Calu3 (cell line): ENCODE measurements at regions not wholly inside any gene's neighbourhood (a gene's known extent, or its start where the extent isn't known, plus 50 kb on each side); places are given as distances from the start of the nearest gene placed in this dataset.

Experiments
- BruUV-seq: library from RNA; stranded (reverse); fragments of 400-500 nt; replicated peaks from 2 replicates; lab custom pipeline; 2021; lab: Mats Ljungman, UMichigan
- CTCF ChIA-PET: fragments of 300-600 bp; sonication (Branson Sonifier 250); formaldehyde crosslinking; loops from one replicate; lab custom pipeline; 2022; ENCODE audit warnings: antibody characterized with exemption; lab: Charles Lee
- DNase-seq: peaks from one replicate; pipeline ENCODE4 v3.0.0; 2022
- H3K27ac Mint-ChIP-seq: one replicate; pipeline ENCODE4 v1.8.0; 2022; ENCODE audit warnings: mixed read lengths; ENCODE audit not compliant: unreplicated experiment
- H3K27me3 Mint-ChIP-seq: one replicate; pipeline ENCODE4 v1.8.0; 2022; ENCODE audit warnings: mixed read lengths; ENCODE audit not compliant: unreplicated experiment
- H3K36me3 Mint-ChIP-seq: one replicate; pipeline ENCODE4 v1.8.0; 2022; ENCODE audit warnings: mild to moderate bottlenecking, moderate library complexity, mixed read lengths; ENCODE audit not compliant: insufficient read depth, unreplicated experiment
- H3K4me1 Mint-ChIP-seq: one replicate; pipeline ENCODE4 v1.8.0; 2022; ENCODE audit warnings: mild to moderate bottlenecking, low read depth, mixed read lengths; ENCODE audit not compliant: unreplicated experiment
- H3K4me3 Mint-ChIP-seq: one replicate; pipeline ENCODE4 v1.8.0; 2022; ENCODE audit warnings: mild to moderate bottlenecking, low read depth, moderate library complexity, mixed read lengths; ENCODE audit not compliant: unreplicated experiment
- H3K9me3 Mint-ChIP-seq: one replicate; pipeline ENCODE4 v1.8.0; 2022; ENCODE audit warnings: low read depth, mixed read lengths; ENCODE audit not compliant: unreplicated experiment
- CTCF ChIP-seq: fragments of 200-600 bp; IDR thresholded peaks from one replicate; pipeline ENCODE4 v1.8.0; 2022; ENCODE audit warnings: antibody characterized with exemption; ENCODE audit not compliant: unreplicated experiment
- intact Hi-C: fragments of 100-400 bp; cut with micrococcal nuclease; formaldehyde crosslinking; loops from one replicate; pipeline ENCODE4 v1.10.0; 2022; ENCODE audit not compliant: unreplicated experiment

- BruUV-seq = no TSS peak
- no peaks in the 10 kb centered on the region for H3K36me3 Mint-ChIP-seq
These were observed 946.9 kb upstream of the SOX11 start for GRCh38 chr2:4745056-4745991.

GRCh38 chr2:4753721-4754120 lies 938.5 kb upstream of the SOX11 start:
- TF ChIP-seq CTCF = no peak
- Mint-ChIP-seq H3K36me3 (no peaks in the 10 kb centered on the region), H3K27me3 (no peaks in the 10 kb centered on the region), H3K27ac (no peak overlapping the region), H3K4me1 (no peaks in the 10 kb centered on the region), H3K4me3 (no peak overlapping the region), H3K9me3 (peaks cover 14% of the 10 kb centered on the region)
- no peak for DNase-seq
- BruUV-seq = no TSS peak
- CTCF ChIA-PET = no interaction called here
- intact Hi-C loops = no loop called here

More at GRCh38 chr2:4745056-4745991, 946.9 kb upstream of the SOX11 start:
- intact Hi-C loops = no loop called here
- H3K27ac Mint-ChIP-seq = no peak overlapping the region
- DNase-seq = no peak
- H3K27me3 Mint-ChIP-seq = no peaks in the 10 kb centered on the region
- TF ChIP-seq CTCF = no peak
- H3K4me1 Mint-ChIP-seq = no peaks in the 10 kb centered on the region
- H3K4me3 Mint-ChIP-seq = no peak overlapping the region
- peaks cover 7% of the 10 kb centered on the region for H3K9me3 Mint-ChIP-seq
- CTCF ChIA-PET = no interaction called here

GRCh38 chr2:4762951-4763376 lies 929.2 kb upstream of the SOX11 start:
- Mint-ChIP-seq H3K4me3 (no peak overlapping the region), H3K27me3 (no peaks in the 10 kb centered on the region), H3K36me3 (no peaks in the 10 kb centered on the region), H3K9me3 (peaks cover 16% of the 10 kb centered on the region), H3K4me1 (no peaks in the 10 kb centered on the region), H3K27ac (no peak overlapping the region)
- DNase-seq = no peak
- intact Hi-C loops = no loop called here
- TF ChIP-seq CTCF = no peak
- no TSS peak for BruUV-seq
- CTCF ChIA-PET = no interaction called here

GRCh38 chr2:4765787-4766530 lies 926.2 kb upstream of the SOX11 start:
- intact Hi-C loops = no loop called here
- H3K27ac Mint-ChIP-seq = no peak overlapping the region
- no peak for TF ChIP-seq CTCF
- CTCF ChIA-PET = no interaction called here
- no TSS peak for BruUV-seq
- no peak overlapping the region for H3K4me3 Mint-ChIP-seq
- no peaks in the 10 kb centered on the region for H3K4me1 Mint-ChIP-seq
- H3K36me3 Mint-ChIP-seq = no peaks in the 10 kb centered on the region
- DNase-seq = no peak
- H3K9me3 Mint-ChIP-seq = peaks cover 13% of the 10 kb centered on the region
- H3K27me3 Mint-ChIP-seq = no peaks in the 10 kb centered on the region
